ENCODE measurements at regions not wholly inside any gene's neighbourhood (a gene's known extent, or its start where the extent isn't known, plus 50 kb on each side); places are given as distances from the start of the nearest gene placed in this dataset.

DNA sequence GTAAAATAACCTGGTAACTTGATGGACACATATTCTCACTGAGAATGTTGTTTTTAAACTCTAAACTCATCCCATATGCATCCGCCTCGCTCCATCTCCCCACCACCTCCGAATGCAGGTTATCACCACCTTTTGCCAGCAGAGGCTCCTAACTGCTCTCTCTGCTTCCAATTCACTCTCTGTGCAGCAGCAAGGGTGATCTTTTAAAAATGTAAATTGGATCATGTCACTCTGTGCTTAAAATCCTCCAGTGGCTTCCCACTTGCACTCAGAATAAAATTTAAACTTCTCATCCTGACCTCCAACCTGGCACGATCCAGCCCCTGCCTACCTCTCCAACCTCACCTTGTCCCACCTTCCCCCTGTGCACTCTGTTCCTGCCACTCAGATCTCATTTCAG lies 317.2 kb downstream of the ZSWIM6 start:
- TF ChIP-seq, protein P1, sequence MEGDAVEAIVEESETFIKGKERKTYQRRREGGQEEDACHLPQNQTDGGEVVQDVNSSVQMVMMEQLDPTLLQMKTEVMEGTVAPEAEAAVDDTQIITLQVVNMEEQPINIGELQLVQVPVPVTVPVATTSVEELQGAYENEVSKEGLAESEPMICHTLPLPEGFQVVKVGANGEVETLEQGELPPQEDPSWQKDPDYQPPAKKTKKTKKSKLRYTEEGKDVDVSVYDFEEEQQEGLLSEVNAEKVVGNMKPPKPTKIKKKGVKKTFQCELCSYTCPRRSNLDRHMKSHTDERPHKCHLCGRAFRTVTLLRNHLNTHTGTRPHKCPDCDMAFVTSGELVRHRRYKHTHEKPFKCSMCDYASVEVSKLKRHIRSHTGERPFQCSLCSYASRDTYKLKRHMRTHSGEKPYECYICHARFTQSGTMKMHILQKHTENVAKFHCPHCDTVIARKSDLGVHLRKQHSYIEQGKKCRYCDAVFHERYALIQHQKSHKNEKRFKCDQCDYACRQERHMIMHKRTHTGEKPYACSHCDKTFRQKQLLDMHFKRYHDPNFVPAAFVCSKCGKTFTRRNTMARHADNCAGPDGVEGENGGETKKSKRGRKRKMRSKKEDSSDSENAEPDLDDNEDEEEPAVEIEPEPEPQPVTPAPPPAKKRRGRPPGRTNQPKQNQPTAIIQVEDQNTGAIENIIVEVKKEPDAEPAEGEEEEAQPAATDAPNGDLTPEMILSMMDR (conservative IDR thresholded peaks at IDR 0.05; ENCODE audit: low read depth), result no peak
- DNase-seq (ENCODE audit: low spot score), result no peak
- H3K27ac ChIP-seq, result no peak overlapping the region
- CTCF ChIA-PET, result no interaction called here
- POLR2A ChIA-PET (ENCODE audit: low non-redundant PET), result no interaction called here

DNA sequence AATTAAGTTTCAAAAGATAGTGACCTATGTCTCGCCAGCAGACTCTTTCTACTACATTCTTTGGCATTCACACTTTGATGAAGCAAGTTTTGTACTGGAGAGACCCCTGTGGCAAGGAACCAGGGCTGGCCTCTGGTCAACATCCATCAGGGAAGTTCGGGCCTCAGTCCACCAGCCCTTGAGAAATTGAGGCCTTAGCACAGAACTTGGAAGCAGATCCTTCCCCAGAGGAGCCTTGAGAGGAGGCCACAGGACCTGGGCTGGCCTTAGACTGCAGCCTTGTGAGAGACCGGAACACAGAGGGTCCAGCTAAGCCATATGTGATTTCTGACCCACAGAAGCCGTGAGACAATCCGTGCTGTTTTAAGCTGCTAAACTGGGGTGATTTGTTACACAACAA lies 317.9 kb downstream of the ZSWIM6 start:
- no peak for DNase-seq (ENCODE audit: low spot score)
- POLR2A ChIA-PET (ENCODE audit: low non-redundant PET), result no interaction called here
- CTCF ChIA-PET, result no interaction called here

DNA sequence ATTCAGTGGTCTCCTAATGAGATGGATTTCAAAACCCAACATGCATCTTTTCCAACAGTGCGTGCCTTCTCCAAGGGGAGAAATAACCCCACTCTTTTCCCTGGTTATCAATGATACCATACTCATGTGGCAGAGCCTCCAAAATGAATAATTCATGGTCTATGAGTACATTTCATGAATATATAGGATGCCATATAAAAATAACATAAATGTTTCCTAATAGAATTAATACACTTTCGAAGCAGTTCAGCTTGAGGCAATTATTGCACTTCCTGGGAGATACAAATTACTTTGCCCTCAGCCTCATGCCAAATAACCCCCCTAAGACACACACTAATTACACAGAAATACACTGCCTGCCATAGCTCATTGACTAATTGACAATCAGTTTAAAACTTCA lies 318.6 kb downstream of the ZSWIM6 start:
- ChIA-PET POLR2A (ENCODE audit: low non-redundant PET) (no interaction called here), CTCF (no interaction called here)
- no peak overlapping the region for H3K27ac ChIP-seq
- TF ChIP-seq, protein P1 (conservative IDR thresholded peaks at IDR 0.05; ENCODE audit: low read depth), result no peak
- no peak for DNase-seq (ENCODE audit: low spot score)

More for the DNA sequence above, 317.9 kb downstream of the ZSWIM6 start:
- TF ChIP-seq, protein P1 (conservative IDR thresholded peaks at IDR 0.05; ENCODE audit: low read depth), result no peak
- no peak overlapping the region for H3K27ac ChIP-seq

DNA sequence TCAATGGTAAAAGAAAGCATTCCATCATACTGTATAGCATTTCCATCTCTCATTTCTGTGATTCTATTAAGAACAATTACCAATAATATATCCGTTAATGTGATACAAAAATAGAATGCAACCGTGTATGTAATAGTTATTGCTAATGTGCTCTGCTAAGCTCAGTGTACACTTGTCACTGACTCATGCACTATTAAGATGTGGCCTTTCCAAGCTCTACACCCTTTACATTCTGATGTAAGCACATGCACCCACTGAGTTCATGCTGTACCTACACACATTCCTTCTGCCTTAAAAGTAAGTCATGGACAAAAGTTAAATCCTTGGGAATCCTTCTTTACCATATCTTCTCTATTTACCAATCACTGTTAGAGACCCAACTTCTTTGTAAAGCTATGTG lies 319.1 kb downstream of the ZSWIM6 start:
- H3K27ac ChIP-seq, result no peak overlapping the region
- TF ChIP-seq, protein P1 (conservative IDR thresholded peaks at IDR 0.05; ENCODE audit: low read depth), result no peak
- CTCF ChIA-PET, result interaction anchor here (0.5 to 0.6 kb wide), 2 partner anchors 20 to 167 kb away, joined by 4 to 5 read pairs; no protein-coding TSS in a partner anchor
- POLR2A ChIA-PET (ENCODE audit: low non-redundant PET), result no interaction called here
- DNase-seq (ENCODE audit: low spot score), result no peak

DNA sequence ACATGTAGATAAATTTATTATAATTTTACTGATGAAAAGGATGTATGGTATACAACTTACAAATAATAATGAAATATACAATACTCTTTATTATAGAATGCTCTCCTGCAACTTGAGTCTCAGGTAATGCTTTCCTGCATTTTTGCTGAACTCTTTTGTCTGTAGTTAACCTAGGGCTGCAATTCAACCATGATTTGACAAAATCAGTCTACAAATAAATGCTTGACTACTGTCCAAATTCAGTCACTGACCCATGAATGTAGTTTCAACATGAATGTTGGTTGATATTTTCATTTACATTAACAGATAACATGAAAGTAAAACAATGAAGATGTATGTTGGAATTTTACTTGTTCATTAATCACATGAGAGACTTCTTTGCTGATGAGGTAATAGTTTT lies 320.9 kb downstream of the ZSWIM6 start:
- TF ChIP-seq, protein P1 (conservative IDR thresholded peaks at IDR 0.05; ENCODE audit: low read depth), result no peak
- DNase-seq (ENCODE audit: low spot score), result no peak

DNA sequence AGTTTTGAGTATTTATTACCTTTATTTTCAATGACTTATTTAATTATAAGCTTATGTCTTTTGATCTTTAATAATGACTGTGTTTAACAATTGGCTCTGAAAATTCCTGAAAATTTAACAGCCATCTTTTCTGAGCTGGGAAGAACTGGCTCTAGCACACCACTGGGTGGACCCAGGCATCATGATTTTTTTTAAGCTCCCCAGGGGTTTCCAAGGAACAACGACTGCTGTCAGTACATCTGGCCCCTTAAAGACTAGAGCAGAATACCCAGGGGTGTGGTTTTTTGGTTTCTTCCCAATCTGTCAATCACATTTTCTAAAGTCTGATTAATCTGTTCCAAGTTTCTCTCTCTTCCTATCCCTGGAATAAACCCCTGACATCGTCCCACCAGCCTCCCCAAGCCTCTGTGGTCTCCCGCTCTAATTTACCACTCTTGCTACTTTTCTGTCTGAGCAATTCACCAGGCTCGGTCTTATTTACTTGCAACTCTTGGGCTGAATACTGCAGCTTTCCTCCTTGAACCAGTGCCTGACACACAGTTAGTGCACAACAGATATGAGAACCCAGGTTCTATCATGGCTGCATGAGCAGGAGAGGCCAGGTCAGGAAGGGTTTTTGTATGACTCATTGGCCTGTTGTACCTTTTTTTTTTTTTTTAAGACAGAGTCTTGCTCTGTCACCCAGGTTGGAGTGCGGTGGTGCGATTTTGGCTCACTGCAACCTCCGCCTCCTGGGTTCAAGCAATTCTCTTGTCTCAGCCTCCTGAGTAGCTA lies 321.9 kb downstream of the ZSWIM6 start:
- DNase-seq (ENCODE audit: low spot score), result no peak
- ChIA-PET POLR2A (ENCODE audit: low non-redundant PET) (no interaction called here), CTCF (interaction anchor here (0.7 to 1.0 kb wide), 3 partner anchors 13 to 489 kb away, joined by 3 to 4 read pairs (median 3); no protein-coding TSS in a partner anchor)
- H3K27ac ChIP-seq, result no peak overlapping the region
- TF ChIP-seq, protein P1 (conservative IDR thresholded peaks at IDR 0.05; ENCODE audit: low read depth), result no peak

More for the DNA sequence above, 320.9 kb downstream of the ZSWIM6 start:
- ChIA-PET CTCF (no interaction called here), POLR2A (ENCODE audit: low non-redundant PET) (no interaction called here)
- H3K27ac ChIP-seq, result no peak overlapping the region
